GM21528 (cell line): ENCODE measurements at regions not wholly inside any gene's neighbourhood (a gene's known extent, or its start where the extent isn't known, plus 50 kb on each side); places are given as distances from the start of the nearest gene placed in this dataset.
"Not testable (repeated sequence)": the region's sequence is repeated elsewhere in the genome, so short reads cannot be mapped to it uniquely, and the experiment has no call there.

Experiments used
- ATAC-seq: cut with Tn5 transposase; IDR thresholded peaks from one replicate; pipeline ENCODE4 v1.9.1; 2021; ENCODE audit warnings: mild to moderate bottlenecking, moderate library complexity; ENCODE audit not compliant: unreplicated experiment, low FRiP score

DNA sequence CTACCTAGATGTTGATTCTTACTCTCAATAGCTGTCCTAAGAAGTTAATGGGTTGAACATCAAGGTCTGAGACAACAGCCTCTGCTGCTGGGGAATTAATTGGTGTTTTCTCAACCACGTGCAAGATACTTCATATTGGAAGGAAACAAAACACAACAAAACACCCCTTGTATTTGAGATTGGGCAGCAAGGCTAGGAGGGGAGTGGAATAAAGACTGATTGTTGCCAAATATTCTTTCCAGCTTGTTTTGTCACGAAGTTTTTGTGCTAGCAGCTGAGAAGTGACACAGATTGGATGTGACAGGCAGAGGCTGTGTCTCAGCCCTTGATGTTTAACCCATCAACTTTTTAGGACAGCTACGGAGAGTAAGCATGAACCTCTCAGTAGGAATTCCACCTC is 808.4 kb downstream of the IGSF11 start:
- no peak for ATAC-seq

DNA sequence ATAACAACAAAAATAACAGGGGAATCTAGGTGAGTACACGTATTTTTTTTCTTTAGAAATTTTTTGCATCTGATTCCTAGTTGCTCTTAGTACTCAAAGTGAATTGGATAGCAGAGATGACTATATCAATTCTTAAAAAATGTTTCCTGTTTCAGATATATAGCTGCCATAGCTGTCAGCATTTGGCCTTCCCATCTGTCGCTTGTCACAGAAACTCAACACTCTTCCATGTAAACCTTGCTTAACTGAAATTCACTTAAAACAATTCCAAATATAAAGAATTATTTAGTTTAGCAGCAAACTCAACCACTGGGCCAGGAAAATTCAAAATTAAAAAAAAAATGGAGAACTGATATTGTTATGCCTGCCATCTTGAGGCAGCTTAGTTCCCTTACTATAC is 807.5 kb downstream of the IGSF11 start:
- ATAC-seq: no peak

DNA sequence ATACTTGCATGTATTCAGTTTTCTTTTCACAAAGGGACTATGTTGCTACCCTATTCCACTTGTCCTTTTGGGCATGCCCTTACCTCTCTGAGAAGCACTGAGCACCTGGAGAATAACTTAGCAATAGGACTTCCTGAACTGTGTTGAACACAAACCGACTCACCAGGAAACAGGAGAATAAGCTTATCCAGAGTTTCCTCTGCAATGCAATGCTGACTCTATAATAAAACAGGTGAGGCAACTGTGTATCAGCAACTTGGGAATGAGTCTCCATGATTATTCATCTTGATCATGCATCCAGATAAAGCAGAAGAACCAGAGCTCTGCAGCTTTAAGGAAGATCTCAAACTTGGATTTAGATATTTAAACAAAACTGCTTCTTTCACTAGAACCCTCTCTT is 806.5 kb downstream of the IGSF11 start:
- ATAC-seq: no peak

DNA sequence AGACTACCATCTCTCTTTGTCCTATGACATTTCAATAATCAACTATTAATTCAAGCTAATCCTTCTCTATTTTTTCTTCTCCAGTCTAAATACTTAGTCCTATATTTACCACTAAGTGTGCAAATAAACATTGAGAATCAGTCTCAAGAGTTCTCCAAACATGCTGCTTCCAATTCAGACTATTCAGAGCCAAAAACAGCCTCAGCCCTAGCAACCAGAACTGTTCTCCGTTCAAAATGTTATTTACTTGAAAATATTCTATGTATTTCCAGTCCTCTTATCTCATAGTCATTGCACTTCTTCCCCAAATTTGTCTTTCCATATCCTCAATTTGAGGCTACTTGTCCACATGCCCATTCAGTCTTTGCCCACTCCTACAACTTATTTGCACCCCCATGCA is 805.5 kb downstream of the IGSF11 start:
- no peak for ATAC-seq

DNA sequence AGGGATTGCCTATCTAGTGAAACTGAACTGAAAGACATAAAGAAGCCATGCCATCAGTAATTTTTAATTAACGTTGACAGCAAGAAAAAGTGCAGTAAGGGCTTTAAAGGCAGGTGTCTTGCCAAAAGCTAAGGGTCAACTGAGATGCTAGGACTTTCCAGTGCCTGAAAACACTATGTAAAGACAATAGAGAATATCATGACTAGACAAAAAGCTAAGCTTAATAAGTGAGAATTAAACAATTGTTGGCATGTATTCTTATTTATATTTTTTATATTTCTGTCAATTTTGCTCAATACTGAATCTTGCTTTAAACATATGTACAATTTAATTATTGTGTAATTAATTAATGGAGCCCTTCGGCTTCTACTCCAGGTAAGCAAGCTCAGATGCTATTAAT is 803.1 kb downstream of the IGSF11 start:
- ATAC-seq: no peak

DNA sequence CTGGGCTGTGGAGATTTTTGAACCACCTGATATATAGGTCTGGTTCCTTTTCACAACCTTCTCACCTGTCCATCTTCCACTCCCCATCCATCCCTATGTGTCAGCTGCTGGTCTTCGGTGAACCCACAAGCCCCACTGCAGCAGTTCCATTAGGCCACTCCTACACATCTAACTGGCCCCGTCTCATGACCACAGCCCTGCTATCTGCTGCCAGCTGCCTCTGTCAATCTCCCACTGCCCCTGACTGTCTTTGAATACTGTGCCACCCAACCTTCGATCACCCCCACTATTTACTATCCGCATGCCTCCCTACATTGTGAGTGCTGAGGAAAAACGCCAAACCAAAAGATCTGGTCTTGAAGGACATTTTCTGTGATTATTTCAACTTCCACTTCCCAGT is 795.4 kb downstream of the IGSF11 start:
- ATAC-seq: no peak

DNA sequence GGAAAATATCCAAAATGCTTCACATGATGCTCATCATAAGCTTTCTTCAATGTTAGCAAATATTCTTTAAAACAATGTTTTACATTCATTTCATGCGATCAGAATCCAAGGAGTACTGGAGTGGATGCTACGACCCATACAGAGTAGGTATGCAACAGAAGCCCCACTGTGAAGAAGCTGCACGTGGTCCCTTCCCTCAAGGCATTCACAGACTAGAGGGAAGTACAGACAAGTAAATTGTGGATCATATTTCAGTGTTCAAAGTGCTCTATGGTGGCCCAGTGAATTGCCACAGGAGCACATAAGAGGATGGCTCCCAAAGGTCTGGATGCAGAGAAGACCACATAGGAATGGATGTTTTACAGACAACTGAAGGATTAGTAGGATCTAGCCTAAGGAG is 789.9 kb downstream of the IGSF11 start:
- no peak for ATAC-seq

DNA sequence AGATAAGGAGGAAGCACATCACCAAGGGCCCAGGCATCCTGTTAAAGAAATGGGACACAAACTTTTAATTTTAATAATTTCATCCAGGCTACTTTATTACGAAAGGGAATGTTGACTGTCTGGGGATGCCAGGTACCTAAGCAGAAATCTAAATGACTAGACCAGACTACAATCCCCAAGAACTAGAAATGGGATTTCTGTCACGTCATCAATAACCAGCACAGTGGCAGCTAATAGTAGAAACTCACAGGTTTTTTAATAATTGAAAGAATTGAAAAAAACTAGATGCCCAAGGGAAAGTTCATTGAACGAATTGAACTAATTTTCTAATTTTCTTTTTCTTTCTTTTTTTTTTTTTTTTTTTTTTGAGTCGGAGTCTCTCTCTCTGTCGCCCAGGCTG is 789.3 kb downstream of the IGSF11 start:
- ATAC-seq: no peak

DNA sequence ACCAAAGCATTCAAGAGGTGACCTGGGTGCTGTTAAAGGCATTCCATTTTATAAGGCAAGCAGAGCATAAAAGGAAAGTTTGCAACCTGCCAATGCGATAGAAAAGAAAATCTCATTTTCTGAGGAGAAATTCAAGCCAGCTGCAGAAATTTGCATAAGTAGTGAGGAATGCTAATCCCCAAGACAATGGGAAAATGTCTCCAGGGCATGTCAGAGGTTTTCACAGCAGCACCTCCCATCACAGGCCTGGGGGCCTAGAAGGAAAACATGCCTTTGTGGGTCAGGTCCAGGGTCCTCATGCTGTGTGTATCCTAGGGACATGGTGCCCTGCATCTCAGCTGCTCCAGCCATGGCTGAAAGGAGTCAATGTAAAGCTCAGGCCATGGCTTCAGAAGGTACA is 775.8 kb downstream of the IGSF11 start:
- not testable (repeated sequence) for ATAC-seq

DNA sequence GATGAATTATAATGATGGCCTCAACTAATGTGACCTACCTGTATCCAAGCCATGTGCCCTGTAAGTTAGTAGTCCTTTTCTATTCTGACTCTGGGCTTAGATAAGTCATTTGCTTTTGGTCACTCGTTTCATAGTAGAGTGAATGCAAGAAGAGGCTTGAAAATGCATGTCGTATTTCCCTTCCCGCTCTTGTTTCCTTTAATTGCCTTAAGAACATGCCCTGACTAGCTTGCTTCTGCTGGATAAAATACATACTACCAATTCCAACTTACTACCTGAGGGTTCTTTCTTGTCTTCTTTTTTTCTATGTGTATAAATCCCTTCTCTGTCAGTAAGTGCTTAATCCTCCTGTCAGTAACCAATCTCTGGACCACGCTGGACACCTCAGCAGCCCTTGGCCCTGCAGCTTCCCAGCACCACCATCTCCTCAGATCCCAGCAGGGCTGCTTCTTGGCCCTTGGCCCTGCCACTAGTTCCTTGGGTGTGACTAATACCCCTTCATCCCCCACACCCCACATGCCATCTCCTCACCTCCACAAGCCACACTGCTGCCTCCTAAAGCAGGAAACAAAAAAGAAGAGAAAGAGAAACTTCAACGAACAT is 771.7 kb downstream of the IGSF11 start:
- ATAC-seq: no peak

DNA sequence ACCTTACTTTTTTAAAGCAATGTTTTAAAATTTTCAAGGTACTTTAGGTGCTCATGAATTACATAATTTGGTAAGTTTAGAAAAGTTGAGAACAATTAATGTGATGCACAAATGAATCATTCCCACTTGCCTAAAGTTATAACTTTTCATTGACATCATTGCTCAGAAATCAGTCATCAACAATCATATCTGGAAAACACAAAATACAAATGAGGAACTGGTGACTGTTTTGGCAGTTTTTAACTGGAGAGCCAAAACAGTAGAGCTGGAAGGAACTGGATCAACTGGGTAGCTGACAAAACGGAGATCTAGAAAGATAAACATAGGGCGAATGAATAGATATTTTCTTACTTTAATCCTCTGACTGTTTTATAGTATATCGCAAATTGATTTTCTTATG is 767.1 kb downstream of the IGSF11 start:
- ATAC-seq: no peak

DNA sequence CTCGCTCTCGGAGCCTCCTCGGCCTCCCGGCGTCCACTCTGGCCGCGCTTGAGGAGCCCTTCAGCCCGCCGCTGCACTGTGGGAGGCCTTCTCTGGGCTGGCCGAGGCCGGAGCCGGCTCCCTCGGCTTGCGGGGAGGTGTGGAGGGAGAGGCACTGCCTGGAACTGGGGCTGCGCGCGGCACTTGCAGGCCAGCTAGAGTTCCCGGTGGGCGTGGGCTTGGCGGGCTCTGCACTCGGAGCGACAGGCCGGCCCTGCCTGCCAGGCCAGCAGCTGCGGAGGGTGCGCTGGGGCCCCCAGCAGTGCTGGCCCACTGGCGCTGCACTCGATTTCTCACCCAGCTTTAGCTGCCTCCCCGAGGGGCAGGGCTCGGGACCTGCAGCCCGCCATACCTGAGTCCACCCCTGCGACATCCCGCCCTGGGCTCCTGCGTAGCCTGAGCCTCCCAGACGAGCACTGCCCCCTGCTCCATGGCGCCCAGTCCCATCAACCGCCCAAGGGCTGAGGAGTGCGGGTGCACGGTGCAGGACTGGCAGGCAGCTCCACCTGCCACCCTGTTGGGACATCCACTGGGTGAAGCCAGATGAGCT is 765.0 kb downstream of the IGSF11 start:
- ATAC-seq: no peak

DNA sequence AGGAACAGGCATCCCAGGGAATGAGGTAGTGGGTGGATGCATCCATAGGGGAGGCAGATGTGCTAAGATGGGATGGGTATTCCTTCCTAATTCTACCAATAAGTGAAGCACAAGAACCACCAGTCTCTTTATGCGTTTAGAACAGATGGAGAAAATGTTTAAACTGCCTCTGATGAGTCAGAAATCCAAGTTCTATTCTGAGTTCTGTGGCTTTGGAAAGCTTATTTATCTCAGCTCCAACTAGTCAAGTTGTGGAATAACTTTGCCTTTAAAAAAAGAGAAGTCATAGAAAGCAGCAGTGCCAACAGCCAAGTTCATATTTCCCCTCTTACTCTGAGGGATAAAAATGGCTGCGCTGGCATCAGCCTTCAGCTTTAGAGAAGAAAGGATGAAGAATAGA is 761.7 kb downstream of the IGSF11 start:
- ATAC-seq: no peak

DNA sequence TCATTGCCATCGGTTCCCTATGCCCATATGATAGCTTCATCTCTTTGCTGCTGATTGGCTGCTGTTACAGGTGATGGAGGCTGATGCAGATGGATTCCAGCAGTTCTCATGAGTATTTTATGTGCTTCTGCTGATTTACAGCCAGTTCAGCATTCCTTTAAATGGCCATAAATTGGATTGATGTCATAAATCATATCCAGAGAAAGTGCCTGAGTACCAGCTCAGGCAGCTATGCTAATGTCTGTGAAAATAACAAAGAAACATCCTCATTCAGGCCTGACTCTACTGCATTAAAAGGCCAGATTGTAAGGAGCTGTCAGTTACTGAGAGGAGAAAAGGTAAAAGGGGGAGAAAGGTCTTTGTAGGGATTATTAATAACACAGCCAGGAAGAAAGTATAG is 756.8 kb downstream of the IGSF11 start:
- ATAC-seq: no peak

DNA sequence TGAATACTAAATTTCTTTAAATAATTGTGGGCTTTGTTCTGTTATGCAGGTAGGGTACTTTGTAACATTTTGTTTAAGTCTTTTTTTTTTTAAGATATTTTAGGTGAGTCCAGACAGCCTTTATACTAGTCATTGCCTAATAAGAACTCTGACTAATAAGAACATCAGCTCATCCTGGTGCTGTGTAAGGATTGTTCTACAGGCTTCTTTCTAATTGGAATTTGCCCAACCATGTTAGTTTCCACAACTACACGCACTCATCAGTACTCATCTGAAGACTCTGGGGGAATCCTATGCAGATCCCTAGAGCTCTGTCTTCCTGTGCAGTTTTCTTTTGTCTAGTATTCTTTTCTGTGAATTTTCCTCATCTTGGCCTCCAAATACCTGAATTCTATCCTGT is 741.8 kb downstream of the IGSF11 start:
- no peak for ATAC-seq

DNA sequence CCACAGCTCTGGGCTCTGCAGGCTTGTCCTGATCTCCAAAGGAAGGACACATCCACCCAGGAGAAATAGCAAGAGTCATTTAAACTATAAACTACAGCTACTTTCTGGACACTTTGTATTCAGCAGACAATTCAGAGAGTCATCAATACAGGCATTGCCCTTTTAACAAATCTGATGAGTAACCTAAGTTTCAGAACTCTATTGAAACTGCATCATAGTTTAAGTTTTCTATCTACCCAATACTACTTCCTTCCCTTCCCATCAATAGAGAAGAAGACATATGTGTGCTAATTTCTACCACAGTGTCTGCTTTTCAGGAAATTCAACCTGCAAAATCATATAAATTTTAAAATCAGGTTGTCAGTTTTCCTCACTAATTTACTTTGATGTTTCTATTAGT is 736.5 kb downstream of the IGSF11 start:
- ATAC-seq: no peak

DNA sequence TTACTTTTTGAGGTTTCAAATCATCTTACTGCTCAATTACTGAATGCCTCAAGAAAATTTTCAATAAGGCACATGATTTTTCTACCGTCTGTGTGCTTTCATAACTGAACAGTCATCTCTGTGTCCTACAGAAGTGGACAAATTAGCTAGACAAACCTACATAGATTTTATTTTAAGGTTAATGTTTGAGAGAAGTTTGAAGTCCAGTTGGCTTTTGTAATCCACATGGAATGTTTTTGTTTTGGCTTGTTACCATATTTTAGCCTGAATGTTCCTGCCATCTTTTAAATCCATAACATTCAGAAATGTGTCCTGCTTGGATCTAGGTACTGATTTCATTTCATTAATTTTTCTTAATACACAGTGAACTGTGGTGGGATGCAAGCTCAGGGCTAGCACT is 730.1 kb downstream of the IGSF11 start:
- ATAC-seq: no peak

DNA sequence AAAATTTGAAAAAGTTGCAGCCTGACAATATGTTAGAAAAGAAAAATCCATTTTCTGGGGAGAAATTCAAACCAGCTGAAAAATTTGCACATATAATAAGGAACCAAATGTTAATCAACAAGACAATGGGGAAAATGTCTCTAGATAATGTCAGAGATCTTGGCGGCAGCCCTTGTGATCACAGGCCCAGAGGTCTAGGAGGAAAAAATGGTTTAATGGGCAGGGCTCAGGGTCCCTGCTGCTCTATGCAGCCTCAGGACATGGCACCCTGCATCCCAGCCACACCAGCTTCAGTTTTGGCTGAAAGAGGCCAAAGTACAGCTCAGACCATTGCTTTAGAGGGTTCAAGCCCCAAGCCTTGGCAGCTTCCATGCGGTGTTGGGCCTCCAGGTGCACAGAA is 701.9 kb downstream of the IGSF11 start:
- no peak for ATAC-seq

DNA sequence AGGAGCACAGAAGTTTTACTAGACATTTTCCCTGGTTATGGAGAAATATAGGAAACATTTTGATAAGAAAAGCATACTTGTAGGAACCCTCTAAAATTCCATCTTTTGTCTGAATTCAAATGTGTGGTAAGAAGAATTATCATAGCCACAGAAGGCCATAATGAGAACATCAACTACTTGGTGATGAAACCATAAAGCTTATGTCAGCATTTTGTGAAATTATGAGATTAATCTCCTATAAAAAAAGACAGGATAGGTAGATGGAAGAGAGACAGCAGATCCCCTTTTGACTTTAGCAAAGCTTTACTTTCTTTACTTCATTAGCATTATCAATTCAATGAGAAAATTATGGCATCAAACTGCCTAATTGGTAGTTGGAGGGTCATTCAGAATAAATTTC is 697.0 kb downstream of the IGSF11 start:
- no peak for ATAC-seq

DNA sequence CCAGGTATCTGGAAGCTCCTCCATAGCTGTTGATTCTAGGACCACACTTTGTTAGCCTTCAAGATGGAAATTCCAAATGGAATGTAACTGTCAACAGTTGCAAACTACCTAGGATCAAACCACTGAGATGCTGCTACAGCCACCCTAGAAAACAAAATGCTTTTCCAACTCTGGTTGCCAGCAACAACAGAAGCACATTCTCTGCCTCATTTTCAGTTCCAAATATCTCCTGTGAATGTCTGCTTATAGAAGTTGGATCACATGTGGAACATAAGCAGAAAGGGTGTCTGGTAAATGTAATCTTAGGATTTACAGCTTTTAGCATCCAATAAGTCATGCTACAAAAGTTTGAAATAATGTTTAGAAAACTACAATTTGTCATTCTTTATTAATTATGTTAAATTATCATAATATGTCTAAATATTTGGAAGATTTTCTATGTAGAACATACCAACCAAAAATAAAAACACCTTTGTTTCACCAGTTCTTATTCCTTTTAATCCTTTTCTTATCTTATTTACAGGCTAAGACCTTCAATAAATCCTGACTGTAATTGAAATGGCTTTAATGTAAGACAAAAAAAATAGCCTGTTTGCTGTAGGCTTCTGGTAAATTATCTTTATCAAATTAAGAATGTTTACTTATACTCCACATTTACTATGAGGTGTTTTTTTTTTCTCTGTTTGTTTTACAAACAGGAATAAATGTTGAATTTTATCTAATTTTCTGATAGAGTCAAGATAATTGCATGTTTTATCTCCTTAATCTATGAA is 687.1 kb downstream of the IGSF11 start:
- ATAC-seq: no peak

DNA sequence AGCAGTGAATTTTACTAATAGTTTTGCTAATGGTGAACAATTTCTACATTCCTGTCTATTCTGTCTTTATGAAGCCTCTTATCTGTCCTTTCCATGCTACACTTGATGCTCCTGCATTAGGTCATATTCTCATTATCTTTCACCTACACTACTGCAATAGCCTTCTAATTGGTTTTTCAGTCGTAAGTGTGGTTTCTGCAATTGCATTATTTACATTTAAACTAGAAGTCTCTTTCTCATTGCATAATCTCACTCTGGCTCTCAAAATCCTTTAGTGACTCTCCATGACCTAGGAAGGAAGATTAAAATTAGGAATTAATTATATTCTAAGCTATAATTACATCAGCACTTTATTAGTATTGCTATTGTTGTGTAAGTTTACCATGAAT is 686.5 kb downstream of the IGSF11 start:
- no peak for ATAC-seq

DNA sequence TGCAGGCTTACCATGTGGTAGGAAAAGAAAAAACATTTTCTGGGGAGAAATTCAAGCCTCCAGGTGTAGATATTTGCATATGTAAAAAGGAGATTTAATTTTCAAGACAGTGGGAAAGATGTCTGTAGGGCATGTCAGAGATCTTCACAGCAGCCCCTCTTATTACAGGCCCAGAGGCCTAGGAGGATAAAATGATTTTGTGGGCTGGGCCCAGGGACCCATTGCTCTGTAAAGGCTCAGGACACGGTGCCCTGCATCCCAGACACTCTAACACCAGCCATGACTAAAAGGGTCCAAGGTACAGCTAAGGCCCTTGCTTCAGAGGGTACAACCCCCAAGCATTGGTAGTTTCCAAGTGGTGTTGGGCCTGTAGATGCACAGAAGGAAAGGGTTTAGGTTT is 680.1 kb downstream of the IGSF11 start:
- no peak for ATAC-seq
